Nucleus accumbens (tissue), 56 donors: ENCODE measurements at regions not wholly inside any gene's neighbourhood (a gene's known extent, or its start where the extent isn't known, plus 50 kb on each side); places are given as distances from the start of the nearest gene placed in this dataset.
A peak's percentile ranks its signal among the peaks of the same experiment; 100 is the strongest.

Source experiments
- DNase-seq, 56 donors: peaks; one replicate each; lab custom pipeline; 2025; lab: John Stamatoyannopoulos, UW

DNA sequence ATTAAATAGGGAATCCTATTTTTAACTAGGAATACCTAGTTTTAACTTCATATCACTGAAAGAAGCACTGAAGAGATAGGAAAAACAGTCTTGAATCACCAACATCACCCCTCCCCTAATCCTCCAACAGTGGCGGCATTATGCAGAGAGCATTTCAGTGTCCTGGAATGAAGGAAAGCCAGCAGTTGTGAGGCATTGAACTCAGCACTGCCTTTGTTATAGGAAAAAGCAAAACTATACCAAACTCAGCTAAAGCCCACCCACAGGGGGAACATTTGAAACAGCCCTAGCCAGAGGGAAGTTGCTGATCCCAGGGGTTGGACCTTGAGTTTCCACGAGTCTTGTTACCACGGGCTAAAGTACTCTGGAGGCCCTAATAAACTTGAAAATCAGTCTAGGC, 310.6 kb upstream of the EDIL3 start:
- peak in 1 of 56 donors; percentile 0 for DNase-seq

- no peak for DNase-seq
Measured at GRCh38 chr5:84693256-84693655, 308.6 kb upstream of the EDIL3 start.

GRCh38 chr5:84688566-84688965, 303.9 kb upstream of the EDIL3 start:
- DNase-seq = no peak

- DNase-seq = no peak
Measured at GRCh38 chr5:84685121-84685894, 300.6 kb upstream of the EDIL3 start.

- no peak for DNase-seq
Measured at GRCh38 chr5:84683594-84683993, 298.9 kb upstream of the EDIL3 start.

DNA sequence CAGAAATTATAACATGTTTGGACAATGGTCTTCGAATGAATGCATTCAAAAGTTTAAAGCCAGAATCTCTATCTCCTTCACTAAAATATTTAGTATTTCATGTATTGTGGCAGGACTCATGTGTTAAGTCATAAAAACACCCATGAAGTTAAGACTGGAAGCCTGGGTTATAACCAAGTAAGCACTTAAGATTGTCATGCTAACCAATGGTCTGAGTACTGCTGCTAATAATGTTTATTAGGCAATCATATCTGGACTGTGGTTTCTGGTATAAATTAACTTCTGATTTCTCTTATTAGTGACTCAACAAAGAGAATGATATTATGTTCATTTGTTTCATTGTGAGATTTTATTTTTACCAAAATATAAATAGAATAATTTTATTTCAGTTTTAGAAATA, 297.9 kb upstream of the EDIL3 start:
- DNase-seq = no peak

DNA sequence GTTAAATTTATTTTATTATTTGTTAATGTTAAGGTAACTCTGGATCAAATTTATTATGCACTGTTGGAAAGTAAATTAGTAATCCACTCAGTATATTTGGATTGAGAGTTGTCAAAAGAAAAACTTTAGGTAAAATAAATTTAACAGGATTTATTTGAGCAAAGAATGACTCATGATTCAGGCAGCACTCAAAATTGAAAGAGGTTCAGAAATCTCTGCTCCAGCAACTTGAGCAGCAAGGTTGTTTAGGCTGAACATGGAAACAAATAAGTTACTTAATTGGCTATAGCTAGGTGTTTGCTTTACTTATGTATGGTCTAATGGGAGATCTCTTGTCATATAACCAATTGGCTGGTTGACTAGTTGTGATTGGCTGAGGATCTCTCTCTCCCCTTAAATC, 296.2 kb upstream of the EDIL3 start:
- no peak for DNase-seq

GRCh38 chr5:84673785-84674184, 289.1 kb upstream of the EDIL3 start:
- no peak for DNase-seq

DNA sequence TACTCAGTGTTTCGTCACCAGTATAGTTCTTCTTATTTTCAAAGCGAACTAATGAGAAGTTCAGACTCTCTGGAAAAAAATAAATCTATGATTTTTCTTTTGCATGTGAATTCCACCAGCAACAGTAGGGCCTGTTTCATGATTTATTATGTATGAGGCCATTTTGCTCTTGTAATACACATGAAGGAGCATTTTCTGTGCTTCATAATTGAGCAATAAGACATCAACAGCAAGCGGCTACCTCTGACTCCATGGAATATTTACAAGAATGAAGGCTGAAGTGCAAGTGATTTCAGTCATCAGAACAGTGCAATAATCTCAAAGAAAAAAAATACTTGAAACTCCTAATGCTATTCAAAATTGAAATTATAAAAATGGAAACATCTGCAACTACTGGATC, 282.9 kb upstream of the EDIL3 start:
- no peak for DNase-seq

DNA sequence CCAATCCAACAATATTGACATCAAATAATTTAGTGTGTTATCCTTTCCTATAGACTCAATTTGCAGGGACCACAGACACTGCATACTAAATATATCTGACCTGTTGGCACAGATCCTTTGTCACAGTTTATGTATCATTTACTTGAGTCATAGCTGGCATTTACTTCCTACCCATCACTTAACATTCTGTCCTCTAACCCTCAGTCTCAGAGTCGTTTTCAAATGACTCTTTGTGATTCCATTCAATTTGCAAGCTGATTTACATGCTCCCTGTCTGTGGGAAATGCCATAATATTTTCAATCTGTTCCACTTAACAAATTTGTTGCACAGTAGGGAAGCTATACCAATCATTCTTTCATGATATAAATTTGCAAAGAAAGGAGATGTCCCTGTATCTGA, 265.7 kb upstream of the EDIL3 start:
- no peak for DNase-seq

- DNase-seq = no peak
Measured at GRCh38 chr5:84647581-84647980, 262.9 kb upstream of the EDIL3 start.

- DNase-seq = no peak
Measured at GRCh38 chr5:84642795-84643194, 258.1 kb upstream of the EDIL3 start.

- no peak for DNase-seq
Measured at GRCh38 chr5:84642324-84642723, 257.6 kb upstream of the EDIL3 start.

GRCh38 chr5:84637662-84638375, 253.1 kb upstream of the EDIL3 start:
- no peak for DNase-seq

DNA sequence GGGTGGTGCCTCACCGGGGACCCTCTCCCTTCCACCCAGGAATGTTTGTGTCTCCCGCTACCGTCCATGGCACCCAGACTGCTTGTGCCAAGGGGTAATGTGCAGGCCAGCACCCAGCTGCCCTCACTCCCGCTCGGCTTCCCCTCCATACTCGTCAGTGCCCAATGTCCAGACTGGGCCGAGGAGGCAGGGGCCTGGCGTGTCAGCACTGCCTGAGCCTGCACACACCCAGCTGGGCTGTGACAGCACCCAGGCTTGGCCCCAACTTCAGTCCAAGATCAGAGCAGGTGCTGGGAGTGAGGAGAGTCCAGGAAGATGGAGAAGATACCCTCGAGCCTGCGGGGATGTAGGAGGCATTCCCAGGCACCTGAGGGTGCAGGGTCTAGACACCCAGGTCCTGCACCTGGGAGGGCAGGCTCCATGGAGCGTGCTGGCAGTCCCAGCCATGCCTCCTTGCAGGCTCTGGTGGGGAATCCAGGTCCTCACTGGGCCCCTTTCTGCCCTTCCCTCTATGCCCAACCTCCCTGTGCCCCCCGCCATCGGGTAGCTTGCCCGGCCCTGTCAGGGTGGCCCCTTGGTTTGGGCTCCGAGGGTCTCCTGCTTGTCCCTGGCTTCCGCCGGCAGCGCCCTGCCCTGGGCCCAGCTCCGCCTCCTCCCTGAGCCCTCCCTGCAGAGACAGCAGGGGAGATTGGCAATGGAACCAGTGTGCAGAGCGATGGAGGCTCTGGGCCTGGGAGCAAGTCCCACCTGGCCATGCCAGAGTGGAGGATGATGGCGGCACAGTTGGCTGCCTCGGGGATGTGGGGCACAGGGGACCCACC, 250.8 kb upstream of the EDIL3 start:
- no peak for DNase-seq

- no peak for DNase-seq
Measured at GRCh38 chr5:84634256-84634655, 249.6 kb upstream of the EDIL3 start.

GRCh38 chr5:84632418-84632817, 247.7 kb upstream of the EDIL3 start:
- DNase-seq = no peak

GRCh38 chr5:84628918-84629317, 244.2 kb upstream of the EDIL3 start:
- DNase-seq = no peak

- no peak for DNase-seq
Measured at GRCh38 chr5:84623019-84623418, 238.3 kb upstream of the EDIL3 start.

DNA sequence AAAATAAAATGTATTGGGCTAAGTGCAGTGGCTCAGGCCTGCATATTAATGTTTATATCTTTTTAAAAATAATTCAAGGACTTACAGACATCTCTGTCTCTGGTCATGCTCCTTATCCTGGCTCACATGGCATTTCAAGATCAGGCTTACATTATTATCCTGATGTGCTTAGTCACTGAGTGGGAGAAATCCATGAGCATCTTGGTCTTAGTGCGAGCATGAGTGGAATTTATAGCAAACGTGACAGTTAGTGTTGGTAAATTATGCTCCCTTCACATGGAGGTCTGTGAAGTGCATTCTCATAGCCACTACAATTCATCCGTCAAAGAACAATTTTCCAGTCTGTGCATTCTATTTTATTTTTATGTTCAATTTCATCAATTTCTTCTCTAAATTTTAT, 237.8 kb upstream of the EDIL3 start:
- no peak for DNase-seq

DNA sequence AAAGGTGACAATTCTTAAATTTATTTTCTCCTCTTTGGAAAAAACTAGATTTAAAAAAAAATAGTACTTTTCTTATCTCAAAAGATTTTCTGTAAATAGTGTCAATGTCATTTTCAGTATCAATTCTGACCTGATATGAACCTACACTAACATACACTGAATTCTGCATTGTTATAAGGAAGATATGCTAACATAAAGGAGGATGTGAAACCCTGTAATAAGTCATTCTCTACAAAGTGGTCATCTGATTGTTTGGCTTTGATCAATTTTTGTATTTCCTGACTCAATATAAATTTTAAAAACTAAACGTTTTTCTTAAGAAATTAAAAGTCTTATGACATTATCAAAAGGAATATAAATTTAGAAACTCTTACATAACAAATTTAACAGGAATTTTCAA, 233.6 kb upstream of the EDIL3 start:
- no peak for DNase-seq
